ENCODE measurements at regions not wholly inside any gene's neighbourhood (a gene's known extent, or its start where the extent isn't known, plus 50 kb on each side); places are given as distances from the start of the nearest gene placed in this dataset.

GRCh38 chr1:165138960-165139359, 217.6 kb downstream of the LMX1A start:
- Histone ChIP-seq H3K27ac (ENCODE audit: low read length) (no peak overlapping the region), H3F3A (ENCODE audit: low read length, unreplicated experiment) (no peaks in the 10 kb centered on the region), H3K4me3 (ENCODE audit: low read length) (no peak overlapping the region), H3K36me3 (ENCODE audit: low read depth, low read length) (no peaks in the 10 kb centered on the region), H2AFZ (ENCODE audit: low read length) (no peak overlapping the region), H4K20me1 (ENCODE audit: low read length) (no peaks in the 10 kb centered on the region), H3K4me1 (ENCODE audit: insufficient read depth, low read length) (no peaks in the 10 kb centered on the region), H3K27me3 (ENCODE audit: low read length) (peaks cover 83% of the 10 kb centered on the region), H3K9ac (ENCODE audit: low read length) (no peak overlapping the region), H3K79me2 (ENCODE audit: low read length) (no peaks in the 10 kb centered on the region), H3K4me2 (ENCODE audit: low read length) (no peak overlapping the region), H3K9me2 (replicated peaks; ENCODE audit: low read length) (no peaks in the 10 kb centered on the region), H3K9me3 (ENCODE audit: low read length) (no peaks in the 10 kb centered on the region)
- CTCF ChIA-PET: no interaction called here
- intact Hi-C loops (cut with micrococcal nuclease): no loop called here
- no peak for TF ChIP-seq EZH2 (IDR thresholded peaks at IDR 0.05; ENCODE audit: low read length, unreplicated experiment)
- no peak for TF ChIP-seq EZH2phosphoT487 (IDR thresholded peaks at IDR 0.05; ENCODE audit: borderline replicate concordance, low read length)
- TF ChIP-seq CTCF (conservative IDR thresholded peaks at IDR 0.05; ENCODE audit: low read depth, low read length): no peak
- no TSS peak for BruUV-seq (replicated peaks)
- DNase-seq (no peak), ATAC-seq (no peak)
- POLR2A ChIA-PET (ENCODE audit: unreplicated experiment): no interaction called here

DNA sequence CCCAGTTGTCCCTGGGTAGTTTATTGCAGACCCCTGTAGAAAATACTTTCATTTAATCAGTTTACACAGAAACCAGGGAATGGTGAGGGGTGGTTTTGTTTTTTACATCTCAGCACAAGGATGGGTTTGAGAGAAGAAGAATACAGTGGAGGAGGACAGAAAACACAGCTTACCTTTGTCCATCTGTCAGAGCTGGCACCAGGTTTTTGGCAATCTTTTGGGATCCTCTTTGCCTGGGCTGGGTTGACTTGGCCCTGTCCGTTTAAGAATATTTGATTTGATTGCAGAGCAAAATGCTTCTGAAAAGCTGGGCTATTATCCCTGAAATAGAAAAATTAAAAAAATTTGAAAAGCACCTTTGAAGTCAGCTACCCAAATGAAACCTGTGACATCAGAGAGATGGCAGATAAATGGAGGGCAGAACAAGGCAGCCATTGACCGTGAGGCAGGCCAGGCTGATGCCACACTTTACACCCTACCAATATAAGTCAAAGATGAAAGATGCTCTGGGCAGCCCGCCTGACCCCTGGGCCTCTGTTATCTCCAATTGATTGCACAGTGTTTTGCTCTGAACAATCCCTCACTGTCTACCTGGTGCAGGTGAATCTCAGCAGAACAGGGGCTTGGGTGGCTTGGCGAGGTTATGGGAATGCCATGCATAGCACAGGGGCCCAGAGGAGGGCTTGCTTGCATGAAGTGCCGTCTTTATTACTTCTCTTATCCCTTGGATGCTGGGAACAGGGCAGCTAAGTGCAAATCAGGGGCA, 218.8 kb downstream of the LMX1A start:
- intact Hi-C loops (cut with micrococcal nuclease): no loop called here
- no peak for TF ChIP-seq EZH2 (IDR thresholded peaks at IDR 0.05; ENCODE audit: low read length, unreplicated experiment)
- Histone ChIP-seq H2AFZ (ENCODE audit: low read length) (no peak overlapping the region), H4K20me1 (ENCODE audit: low read length) (no peaks in the 10 kb centered on the region), H3F3A (ENCODE audit: low read length, unreplicated experiment) (no peaks in the 10 kb centered on the region), H3K9ac (ENCODE audit: low read length) (no peak overlapping the region), H3K27me3 (ENCODE audit: low read length) (peaks cover 96% of the 10 kb centered on the region), H3K4me2 (ENCODE audit: low read length) (no peak overlapping the region), H3K27ac (ENCODE audit: low read length) (no peak overlapping the region), H3K9me2 (replicated peaks; ENCODE audit: low read length) (no peaks in the 10 kb centered on the region), H3K79me2 (ENCODE audit: low read length) (no peaks in the 10 kb centered on the region), H3K4me3 (ENCODE audit: low read length) (no peak overlapping the region), H3K36me3 (ENCODE audit: low read depth, low read length) (no peaks in the 10 kb centered on the region), H3K4me1 (ENCODE audit: insufficient read depth, low read length) (no peaks in the 10 kb centered on the region), H3K9me3 (ENCODE audit: low read length) (no peaks in the 10 kb centered on the region)
- no peak for ATAC-seq
- ChIA-PET POLR2A (ENCODE audit: unreplicated experiment) (no interaction called here), CTCF (no interaction called here)
- BruUV-seq (replicated peaks): no TSS peak
- DNase-seq: no peak

DNA sequence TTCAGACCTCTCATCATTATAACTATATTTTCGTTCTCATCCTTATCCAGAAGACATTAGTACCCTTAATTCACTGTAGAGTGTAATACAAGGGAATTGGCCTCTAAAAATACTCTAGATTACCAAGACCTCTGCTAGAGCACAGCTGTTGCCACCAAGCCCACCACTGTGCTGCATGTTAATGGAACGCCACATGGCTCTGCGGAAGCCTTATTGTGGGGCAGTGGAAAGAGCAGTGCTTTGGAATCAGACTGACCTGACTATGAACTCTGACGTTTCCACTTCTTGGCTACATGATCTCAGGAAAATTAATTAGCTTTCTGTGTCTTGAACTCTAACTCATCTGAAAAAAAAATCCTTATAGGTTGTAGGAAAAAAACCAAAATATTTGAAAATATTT, 222.1 kb downstream of the LMX1A start:
- Histone ChIP-seq H3K27ac (ENCODE audit: low read length) (no peak overlapping the region), H3K4me1 (ENCODE audit: insufficient read depth, low read length) (no peaks in the 10 kb centered on the region), H3K79me2 (ENCODE audit: low read length) (no peaks in the 10 kb centered on the region), H4K20me1 (ENCODE audit: low read length) (no peaks in the 10 kb centered on the region), H3K9me3 (ENCODE audit: low read length) (no peaks in the 10 kb centered on the region), H3K9me2 (replicated peaks; ENCODE audit: low read length) (no peaks in the 10 kb centered on the region), H3K4me3 (ENCODE audit: low read length) (no peak overlapping the region), H3K4me2 (ENCODE audit: low read length) (no peak overlapping the region), H3K36me3 (ENCODE audit: low read depth, low read length) (no peaks in the 10 kb centered on the region), H3F3A (ENCODE audit: low read length, unreplicated experiment) (no peaks in the 10 kb centered on the region), H2AFZ (ENCODE audit: low read length) (no peak overlapping the region), H3K9ac (ENCODE audit: low read length) (no peak overlapping the region), H3K27me3 (ENCODE audit: low read length) (peaks cover 79% of the 10 kb centered on the region)
- ATAC-seq (no peak), DNase-seq (no peak)
- ChIA-PET CTCF (no interaction called here), POLR2A (ENCODE audit: unreplicated experiment) (no interaction called here)
- TF ChIP-seq EZH2 (IDR thresholded peaks at IDR 0.05; ENCODE audit: low read length, unreplicated experiment): no peak
- TF ChIP-seq EZH2phosphoT487 (IDR thresholded peaks at IDR 0.05; ENCODE audit: borderline replicate concordance, low read length): no peak
- no peak for TF ChIP-seq CTCF (conservative IDR thresholded peaks at IDR 0.05; ENCODE audit: low read depth, low read length)
- intact Hi-C loops (cut with micrococcal nuclease): no loop called here
- BruUV-seq (replicated peaks): no TSS peak

All from PC-3 (cell line).